GM18502 (cell line): ENCODE measurements at regions not wholly inside any gene's neighbourhood (a gene's known extent, or its start where the extent isn't known, plus 50 kb on each side); places are given as distances from the start of the nearest gene placed in this dataset.
"Not testable (repeated sequence)": the region's sequence is repeated elsewhere in the genome, so short reads cannot be mapped to it uniquely, and the experiment has no call there.

Experiments used
- ATAC-seq: cut with Tn5 transposase; IDR thresholded peaks from one replicate; pipeline ENCODE4 v1.9.1; 2021; ENCODE audit warnings: mild to moderate bottlenecking; ENCODE audit not compliant: unreplicated experiment, poor library complexity

- ATAC-seq, result no peak
These were observed 209.4 kb upstream of the G2E3 start for GRCh38 chr14:30349520-30349919.

GRCh38 chr14:30354439-30354838, 204.5 kb upstream of the G2E3 start:
- no peak for ATAC-seq

- ATAC-seq, result peak; percentile 80
These were observed 203.5 kb upstream of the G2E3 start for GRCh38 chr14:30355431-30355913.

- ATAC-seq, result no peak
These were observed 202.3 kb upstream of the G2E3 start for GRCh38 chr14:30356438-30357202.

- ATAC-seq, result no peak
These were observed 201.2 kb upstream of the G2E3 start for GRCh38 chr14:30357791-30358190.

- no peak for ATAC-seq
These were observed 196.4 kb upstream of the G2E3 start for GRCh38 chr14:30362369-30363218.

- ATAC-seq, result not testable (repeated sequence)
These were observed 195.6 kb upstream of the G2E3 start for GRCh38 chr14:30363219-30363880.

- no peak for ATAC-seq
These were observed 189.3 kb upstream of the G2E3 start for GRCh38 chr14:30369502-30370180.

- no peak for ATAC-seq
These were observed 185.9 kb upstream of the G2E3 start for GRCh38 chr14:30373053-30373452.

GRCh38 chr14:30373526-30373925, 185.4 kb upstream of the G2E3 start:
- ATAC-seq, result no peak

- ATAC-seq, result peak; percentile 100
These were observed 183.6 kb upstream of the G2E3 start for GRCh38 chr14:30375296-30375892.

- no peak for ATAC-seq
These were observed 177.0 kb upstream of the G2E3 start for GRCh38 chr14:30381861-30382480.

- no peak for ATAC-seq
These were observed 173.0 kb upstream of the G2E3 start for GRCh38 chr14:30385925-30386324.

- no peak for ATAC-seq
These were observed 171.1 kb upstream of the G2E3 start for GRCh38 chr14:30387871-30388270.

- ATAC-seq, result no peak
These were observed 169.7 kb upstream of the G2E3 start for GRCh38 chr14:30389134-30389876.

GRCh38 chr14:30389877-30390385, 169.0 kb upstream of the G2E3 start:
- ATAC-seq, result no peak

GRCh38 chr14:30395065-30395464, 163.9 kb upstream of the G2E3 start:
- no peak for ATAC-seq

- ATAC-seq, result no peak
These were observed 156.1 kb upstream of the G2E3 start for GRCh38 chr14:30402846-30403245.

GRCh38 chr14:30403791-30404190, 155.2 kb upstream of the G2E3 start:
- ATAC-seq, result no peak
